ENCODE measurements at regions not wholly inside any gene's neighbourhood (a gene's known extent, or its start where the extent isn't known, plus 50 kb on each side); places are given as distances from the start of the nearest gene placed in this dataset.

GRCh38 chr2:193349642-193350041 lies 1154.9 kb upstream of the TMEFF2 start:
- no peak overlapping the region for H3K4me3 ChIP-seq
- no peaks in the 10 kb centered on the region for H3K9me3 ChIP-seq
- no peaks in the 10 kb centered on the region for H3K27me3 ChIP-seq
- TF ChIP-seq, protein P1, sequence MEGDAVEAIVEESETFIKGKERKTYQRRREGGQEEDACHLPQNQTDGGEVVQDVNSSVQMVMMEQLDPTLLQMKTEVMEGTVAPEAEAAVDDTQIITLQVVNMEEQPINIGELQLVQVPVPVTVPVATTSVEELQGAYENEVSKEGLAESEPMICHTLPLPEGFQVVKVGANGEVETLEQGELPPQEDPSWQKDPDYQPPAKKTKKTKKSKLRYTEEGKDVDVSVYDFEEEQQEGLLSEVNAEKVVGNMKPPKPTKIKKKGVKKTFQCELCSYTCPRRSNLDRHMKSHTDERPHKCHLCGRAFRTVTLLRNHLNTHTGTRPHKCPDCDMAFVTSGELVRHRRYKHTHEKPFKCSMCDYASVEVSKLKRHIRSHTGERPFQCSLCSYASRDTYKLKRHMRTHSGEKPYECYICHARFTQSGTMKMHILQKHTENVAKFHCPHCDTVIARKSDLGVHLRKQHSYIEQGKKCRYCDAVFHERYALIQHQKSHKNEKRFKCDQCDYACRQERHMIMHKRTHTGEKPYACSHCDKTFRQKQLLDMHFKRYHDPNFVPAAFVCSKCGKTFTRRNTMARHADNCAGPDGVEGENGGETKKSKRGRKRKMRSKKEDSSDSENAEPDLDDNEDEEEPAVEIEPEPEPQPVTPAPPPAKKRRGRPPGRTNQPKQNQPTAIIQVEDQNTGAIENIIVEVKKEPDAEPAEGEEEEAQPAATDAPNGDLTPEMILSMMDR (IDR thresholded peaks at IDR 0.05): no peak
- TF ChIP-seq POLR2A (IDR thresholded peaks at IDR 0.05) (no peak), POLR2AphosphoS5 (IDR thresholded peaks at IDR 0.05) (no peak)
- H3K36me3 ChIP-seq: no peaks in the 10 kb centered on the region
- H3K27ac ChIP-seq: no peak overlapping the region
- DNase-seq (ENCODE audit: low spot score in 2 of 2): no peak
- H3K4me1 ChIP-seq: no peaks in the 10 kb centered on the region
- intact Hi-C loops (cut with DNase I; ENCODE audit: low total_unique reads): no loop called here

DNA sequence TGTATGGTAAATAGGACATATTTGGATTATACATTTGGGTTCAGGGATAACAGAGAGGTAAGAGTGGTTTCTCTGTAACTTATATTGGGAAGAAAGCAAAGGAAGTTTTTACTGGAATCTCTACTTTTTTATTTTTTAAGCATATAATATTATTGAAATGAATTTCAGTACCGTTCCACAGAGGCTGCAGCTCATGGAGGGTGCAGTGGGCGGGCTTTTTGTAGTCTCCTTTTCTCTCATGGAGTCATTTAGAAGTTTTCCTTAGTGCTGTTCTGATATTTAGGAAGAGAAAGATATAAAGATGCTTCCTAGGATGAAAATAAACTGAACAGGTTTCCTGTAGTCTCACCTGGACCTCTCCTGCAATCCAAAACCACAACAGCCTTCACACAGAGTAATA lies 1153.3 kb upstream of the TMEFF2 start:
- no peaks in the 10 kb centered on the region for H3K36me3 ChIP-seq
- H3K27ac ChIP-seq: no peak overlapping the region
- no peak for DNase-seq (ENCODE audit: low spot score in 2 of 2)
- H3K4me3 ChIP-seq: peak overlapping the region; percentile 26 to 63 (median 39)
- intact Hi-C loops (cut with DNase I; ENCODE audit: low total_unique reads): no loop called here
- TF ChIP-seq POLR2A (IDR thresholded peaks at IDR 0.05): no peak
- no peak for TF ChIP-seq POLR2AphosphoS5 (IDR thresholded peaks at IDR 0.05)
- TF ChIP-seq, protein P1 (IDR thresholded peaks at IDR 0.05): no peak
- H3K4me1 ChIP-seq: no peaks in the 10 kb centered on the region
- no peaks in the 10 kb centered on the region for H3K27me3 ChIP-seq
- H3K9me3 ChIP-seq: no peaks in the 10 kb centered on the region

DNA sequence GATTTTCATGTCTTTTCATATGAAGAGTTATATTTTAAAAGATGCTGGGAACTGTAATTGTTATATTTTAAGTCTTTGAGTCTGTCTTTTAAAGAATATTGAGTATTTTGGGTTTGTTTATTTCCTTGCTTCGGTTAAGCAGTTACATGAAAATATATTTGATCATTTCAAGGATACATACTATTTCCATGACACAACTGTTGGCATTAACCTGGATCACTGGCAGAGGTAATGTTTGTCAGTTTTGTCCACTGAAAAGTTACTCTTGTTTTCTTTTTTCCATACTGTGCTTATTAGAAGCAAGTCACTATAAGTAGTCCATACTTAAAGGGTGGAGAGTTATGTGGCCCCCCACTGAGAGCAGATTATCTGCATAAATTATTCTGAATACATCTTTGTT lies 1142.0 kb upstream of the TMEFF2 start:
- no peak overlapping the region for H3K4me3 ChIP-seq
- no peak for DNase-seq (ENCODE audit: low spot score in 2 of 2)
- no peaks in the 10 kb centered on the region for H3K4me1 ChIP-seq
- intact Hi-C loops (cut with DNase I; ENCODE audit: low total_unique reads): no loop called here
- H3K27me3 ChIP-seq: no peaks in the 10 kb centered on the region
- no peak overlapping the region for H3K27ac ChIP-seq
- no peaks in the 10 kb centered on the region for H3K36me3 ChIP-seq
- TF ChIP-seq POLR2A (IDR thresholded peaks at IDR 0.05): no peak
- TF ChIP-seq, protein P1 (IDR thresholded peaks at IDR 0.05): no peak
- TF ChIP-seq POLR2AphosphoS5 (IDR thresholded peaks at IDR 0.05): no peak
- no peaks in the 10 kb centered on the region for H3K9me3 ChIP-seq

DNA sequence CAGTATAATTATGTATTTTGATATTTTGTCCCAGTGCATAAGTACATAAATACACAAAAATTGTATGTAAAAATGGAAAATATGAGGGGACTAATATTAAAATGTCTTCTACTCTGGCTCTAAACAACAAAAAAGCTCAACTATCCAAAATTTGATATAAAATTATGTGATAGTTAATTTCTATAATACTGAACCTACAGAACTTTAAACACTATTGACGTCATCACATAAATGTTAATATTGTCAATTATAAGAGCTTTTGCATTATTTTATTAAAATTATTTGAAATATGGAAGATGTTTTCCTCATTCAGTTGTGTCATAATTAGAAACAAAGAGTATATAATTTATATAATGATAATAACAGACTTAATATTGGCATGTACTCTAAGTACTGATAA lies 1139.7 kb upstream of the TMEFF2 start:
- H3K27ac ChIP-seq: no peak overlapping the region
- no peaks in the 10 kb centered on the region for H3K36me3 ChIP-seq
- TF ChIP-seq POLR2AphosphoS5 (IDR thresholded peaks at IDR 0.05) (no peak), POLR2A (IDR thresholded peaks at IDR 0.05) (no peak)
- TF ChIP-seq, protein P1 (IDR thresholded peaks at IDR 0.05): no peak
- H3K4me3 ChIP-seq: no peak overlapping the region
- no peaks in the 10 kb centered on the region for H3K4me1 ChIP-seq
- H3K9me3 ChIP-seq: no peaks in the 10 kb centered on the region
- no peak for DNase-seq (ENCODE audit: low spot score in 2 of 2)
- H3K27me3 ChIP-seq: no peaks in the 10 kb centered on the region
- intact Hi-C loops (cut with DNase I; ENCODE audit: low total_unique reads): no loop called here

DNA sequence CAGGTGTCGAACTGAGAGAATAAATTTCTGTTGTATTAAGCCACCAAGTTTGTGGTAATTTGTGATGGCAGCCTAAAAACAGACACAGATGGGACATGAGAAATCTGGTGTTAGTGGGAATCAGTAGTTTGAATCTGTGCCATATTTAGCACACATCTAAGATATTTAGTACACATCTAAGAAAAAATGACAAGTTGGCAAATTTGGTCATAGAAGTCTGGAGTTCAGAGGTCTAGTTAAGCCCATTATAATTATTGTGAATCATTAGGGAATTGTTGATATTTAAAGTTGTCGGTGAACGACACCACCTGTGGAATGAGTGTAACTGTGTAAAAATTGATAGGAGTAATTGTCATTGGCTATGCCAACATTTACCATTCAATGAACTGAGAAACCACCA lies 1138.8 kb upstream of the TMEFF2 start:
- no peaks in the 10 kb centered on the region for H3K9me3 ChIP-seq
- no peaks in the 10 kb centered on the region for H3K27me3 ChIP-seq
- intact Hi-C loops (cut with DNase I; ENCODE audit: low total_unique reads): no loop called here
- DNase-seq (ENCODE audit: low spot score in 2 of 2): no peak
- no peak overlapping the region for H3K27ac ChIP-seq
- H3K36me3 ChIP-seq: no peaks in the 10 kb centered on the region
- H3K4me1 ChIP-seq: no peaks in the 10 kb centered on the region
- TF ChIP-seq POLR2AphosphoS5 (IDR thresholded peaks at IDR 0.05) (no peak), POLR2A (IDR thresholded peaks at IDR 0.05) (no peak)
- TF ChIP-seq, protein P1 (IDR thresholded peaks at IDR 0.05): no peak
- H3K4me3 ChIP-seq: no peak overlapping the region

All from breast epithelium (tissue), 4 donors.